ENCODE measurements at regions not wholly inside any gene's neighbourhood (a gene's known extent, or its start where the extent isn't known, plus 50 kb on each side); places are given as distances from the start of the nearest gene placed in this dataset.

DNA sequence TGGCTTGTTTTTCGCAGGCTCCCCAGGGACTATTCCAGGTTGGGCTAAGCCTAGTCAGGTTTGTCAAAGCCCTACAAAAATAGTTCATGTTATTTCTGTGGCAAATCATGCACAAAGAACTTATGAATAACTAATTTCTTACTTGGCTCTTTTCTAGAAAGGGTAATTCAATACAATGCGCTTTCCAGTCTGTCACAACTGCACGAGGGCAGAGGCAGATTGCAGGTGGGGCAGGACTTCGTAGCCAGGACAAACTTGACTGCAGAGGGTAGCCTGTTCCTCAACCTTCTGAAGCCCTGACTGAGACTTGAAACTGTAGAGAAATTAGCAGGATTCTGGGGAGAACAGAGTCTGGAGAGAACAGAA, 253.5 kb downstream of the QKI start:
- no peak overlapping the region for H3K4me3 ChIP-seq (ENCODE audit: insufficient read depth, low read length, poor library complexity, severe bottlenecking)
- H3K27ac ChIP-seq (ENCODE audit: low read depth, low read length), result peak overlapping the region; percentile 72
- H3K4me2 ChIP-seq (ENCODE audit: low read depth, low read length, poor library complexity, severe bottlenecking), result peak overlapping the region; percentile 48

DNA sequence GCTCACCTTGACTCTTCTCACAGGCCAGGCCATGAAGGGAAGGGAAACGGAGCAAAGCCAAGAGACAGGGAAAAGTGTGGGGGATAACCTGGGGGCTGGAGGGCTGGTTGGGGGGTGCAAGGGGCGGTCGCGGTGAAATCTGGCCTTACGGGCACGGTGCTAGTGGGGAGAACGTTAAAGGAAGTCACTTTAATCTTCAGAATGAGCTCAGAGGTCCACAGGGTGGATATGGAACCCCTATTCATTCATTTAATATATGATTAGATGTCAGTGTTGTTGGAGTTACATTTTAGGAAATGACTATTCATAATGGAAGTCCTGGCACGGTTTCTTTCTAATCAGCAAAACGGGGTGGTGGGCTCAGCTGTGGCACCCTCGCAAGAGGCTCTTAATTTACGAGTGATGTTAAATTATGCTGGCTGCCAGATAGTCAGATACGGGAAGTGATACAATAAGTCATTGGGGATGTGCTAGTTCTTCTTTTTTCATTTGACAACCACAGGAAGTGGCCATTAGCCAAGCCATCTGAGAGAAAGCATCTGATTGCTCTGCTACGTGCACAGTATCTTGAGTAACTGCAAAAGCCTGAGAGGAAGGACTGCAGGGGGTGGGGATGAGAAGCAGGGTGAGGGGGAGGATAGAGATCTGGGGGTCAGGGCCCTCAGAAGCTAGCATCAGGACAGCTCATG, 253.0 kb downstream of the QKI start:
- Histone ChIP-seq H4K20me1 (ENCODE audit: low read depth, low read length) (no peaks in the 10 kb centered on the region), H3K79me2 (ENCODE audit: insufficient read depth, low read length) (no peaks in the 10 kb centered on the region), H3K4me2 (ENCODE audit: low read depth, low read length, poor library complexity, severe bottlenecking) (peak overlapping the region; percentile 48), H3K9me3 (ENCODE audit: insufficient read depth, low read length) (no peaks in the 10 kb centered on the region), H3K9me2 (replicated peaks; ENCODE audit: insufficient read depth, low read length) (no peaks in the 10 kb centered on the region), H3K36me3 (ENCODE audit: low read length) (no peaks in the 10 kb centered on the region), H2AFZ (ENCODE audit: low read depth, low read length, severe bottlenecking) (peak overlapping the region; percentile 86), H3K4me3 (ENCODE audit: insufficient read depth, low read length, poor library complexity, severe bottlenecking) (peak overlapping the region; percentile 15), H3K27ac (ENCODE audit: low read depth, low read length) (peak overlapping the region; percentile 72), H3F3A (ENCODE audit: insufficient read depth) (peaks cover 13% of the 10 kb centered on the region), H3K27me3 (ENCODE audit: low read length) (no peaks in the 10 kb centered on the region), H3K9ac (ENCODE audit: low read length) (peak overlapping the region; percentile 29)
- TF ChIP-seq EZH2phosphoT487 (conservative IDR thresholded peaks at IDR 0.05; ENCODE audit: low read length) (no peak), CTCF (IDR thresholded peaks at IDR 0.05; ENCODE audit: insufficient read depth, low read length, poor library complexity, severe bottlenecking) (no peak)

More for the DNA sequence above, 253.5 kb downstream of the QKI start:
- Histone ChIP-seq H3K36me3 (ENCODE audit: low read length) (no peaks in the 10 kb centered on the region), H3K27me3 (ENCODE audit: low read length) (no peaks in the 10 kb centered on the region), H3K9me3 (ENCODE audit: insufficient read depth, low read length) (no peaks in the 10 kb centered on the region), H4K20me1 (ENCODE audit: low read depth, low read length) (no peaks in the 10 kb centered on the region), H3K79me2 (ENCODE audit: insufficient read depth, low read length) (no peaks in the 10 kb centered on the region), H3K9ac (ENCODE audit: low read length) (peak overlapping the region; percentile 12; the same call in 1 of the 2 replicates), H3F3A (ENCODE audit: insufficient read depth) (peaks cover 13% of the 10 kb centered on the region), H2AFZ (ENCODE audit: low read depth, low read length, severe bottlenecking) (peak overlapping the region; percentile 86), H3K9me2 (replicated peaks; ENCODE audit: insufficient read depth, low read length) (no peaks in the 10 kb centered on the region)
- TF ChIP-seq EZH2phosphoT487 (conservative IDR thresholded peaks at IDR 0.05; ENCODE audit: low read length) (no peak), CTCF (IDR thresholded peaks at IDR 0.05; ENCODE audit: insufficient read depth, low read length, poor library complexity, severe bottlenecking) (no peak)

GRCh38 chr6:163665464-163665863, 250.9 kb downstream of the QKI start:
- TF ChIP-seq EZH2phosphoT487 (conservative IDR thresholded peaks at IDR 0.05; ENCODE audit: low read length) (no peak), CTCF (IDR thresholded peaks at IDR 0.05; ENCODE audit: insufficient read depth, low read length, poor library complexity, severe bottlenecking) (no peak)
- Histone ChIP-seq H3K9me2 (replicated peaks; ENCODE audit: insufficient read depth, low read length) (no peaks in the 10 kb centered on the region), H2AFZ (ENCODE audit: low read depth, low read length, severe bottlenecking) (no peak overlapping the region), H3K27ac (ENCODE audit: low read depth, low read length) (no peak overlapping the region), H4K20me1 (ENCODE audit: low read depth, low read length) (no peaks in the 10 kb centered on the region), H3K9ac (ENCODE audit: low read length) (no peak overlapping the region), H3K9me3 (ENCODE audit: insufficient read depth, low read length) (no peaks in the 10 kb centered on the region), H3K4me2 (ENCODE audit: low read depth, low read length, poor library complexity, severe bottlenecking) (no peak overlapping the region), H3F3A (ENCODE audit: insufficient read depth) (peaks cover 13% of the 10 kb centered on the region), H3K79me2 (ENCODE audit: insufficient read depth, low read length) (no peaks in the 10 kb centered on the region), H3K27me3 (ENCODE audit: low read length) (no peaks in the 10 kb centered on the region), H3K36me3 (ENCODE audit: low read length) (no peaks in the 10 kb centered on the region), H3K4me3 (ENCODE audit: insufficient read depth, low read length, poor library complexity, severe bottlenecking) (no peak overlapping the region)
